Stimulated activated naive CD8-positive, alpha-beta T cell treated with anti-CD3 and anti-CD28 coated beads, Interleukin-15, Interleukin-2, amounts not matched to agents 100 ng/mL and 50 ng/mL, for 24 hours (primary cell): ENCODE measurements at regions not wholly inside any gene's neighbourhood (a gene's known extent, or its start where the extent isn't known, plus 50 kb on each side); places are given as distances from the start of the nearest gene placed in this dataset.
"Not testable (repeated sequence)": the region's sequence is repeated elsewhere in the genome, so short reads cannot be mapped to it uniquely, and the experiment has no call there.

ENCODE experiments used
- H3K27ac Mint-ChIP-seq: one replicate; pipeline ENCODE4 v1.8.0; 2021; ENCODE audit warnings: mild to moderate bottlenecking, mixed read lengths
- H3K27me3 Mint-ChIP-seq: one replicate; pipeline ENCODE4 v1.8.0; 2021; ENCODE audit warnings: mixed read lengths
- H3K36me3 Mint-ChIP-seq: one replicate; pipeline ENCODE4 v1.8.0; 2021; ENCODE audit warnings: low read depth, mixed read lengths
- H3K4me1 Mint-ChIP-seq: one replicate; pipeline ENCODE4 v1.8.0; 2021; ENCODE audit warnings: low read depth, mixed read lengths
- H3K4me3 Mint-ChIP-seq: one replicate; pipeline ENCODE4 v1.8.0; 2021; ENCODE audit warnings: mild to moderate bottlenecking, mixed read lengths
- H3K9me3 Mint-ChIP-seq: one replicate; pipeline ENCODE4 v1.8.0; 2021; ENCODE audit warnings: mixed read lengths

- Mint-ChIP-seq H3K27me3 (no peaks in the 10 kb centered on the region), H3K36me3 (no peaks in the 10 kb centered on the region), H3K4me1 (no peaks in the 10 kb centered on the region), H3K4me3 (no peak overlapping the region), H3K9me3 (peaks cover 12% of the 10 kb centered on the region), H3K27ac (no peak overlapping the region)
Measured at GRCh38 chr9:26535151-26535550, 357.5 kb downstream of the CAAP1 start.

- Mint-ChIP-seq H3K27me3 (no peaks in the 10 kb centered on the region), H3K36me3 (no peaks in the 10 kb centered on the region), H3K9me3 (peaks cover 8% of the 10 kb centered on the region), H3K4me1 (no peaks in the 10 kb centered on the region), H3K4me3 (no peak overlapping the region), H3K27ac (no peak overlapping the region)
Measured at GRCh38 chr9:26530841-26531240, 361.8 kb downstream of the CAAP1 start.

- peaks cover 4% of the 10 kb centered on the region for H3K9me3 Mint-ChIP-seq
- H3K4me3 Mint-ChIP-seq: no peak overlapping the region
- H3K4me1 Mint-ChIP-seq: no peaks in the 10 kb centered on the region
- no peak overlapping the region for H3K27ac Mint-ChIP-seq
- no peaks in the 10 kb centered on the region for H3K36me3 Mint-ChIP-seq
- no peaks in the 10 kb centered on the region for H3K27me3 Mint-ChIP-seq
Measured at GRCh38 chr9:26527931-26528330, 364.7 kb downstream of the CAAP1 start.

GRCh38 chr9:26524267-26524666 is 368.3 kb downstream of the CAAP1 start:
- Mint-ChIP-seq H3K9me3 (peaks cover 5% of the 10 kb centered on the region), H3K36me3 (no peaks in the 10 kb centered on the region)

GRCh38 chr9:26523577-26523976 is 369.0 kb downstream of the CAAP1 start:
- Mint-ChIP-seq H3K4me3 (no peak overlapping the region), H3K27ac (no peak overlapping the region), H3K4me1 (no peaks in the 10 kb centered on the region), H3K36me3 (no peaks in the 10 kb centered on the region), H3K9me3 (peaks cover 5% of the 10 kb centered on the region), H3K27me3 (no peaks in the 10 kb centered on the region)

More at GRCh38 chr9:26524267-26524666, 368.3 kb downstream of the CAAP1 start:
- Mint-ChIP-seq H3K27me3 (no peaks in the 10 kb centered on the region), H3K4me3 (no peak overlapping the region), H3K27ac (no peak overlapping the region), H3K4me1 (no peaks in the 10 kb centered on the region)

GRCh38 chr9:26520141-26520540 is 372.5 kb downstream of the CAAP1 start:
- H3K4me3 Mint-ChIP-seq: no peak overlapping the region
- peaks cover 5% of the 10 kb centered on the region for H3K9me3 Mint-ChIP-seq
- H3K36me3 Mint-ChIP-seq: no peaks in the 10 kb centered on the region
- H3K27me3 Mint-ChIP-seq: no peaks in the 10 kb centered on the region
- H3K27ac Mint-ChIP-seq: no peak overlapping the region
- no peaks in the 10 kb centered on the region for H3K4me1 Mint-ChIP-seq

- Mint-ChIP-seq H3K4me3 (no peak overlapping the region), H3K27ac (no peak overlapping the region), H3K4me1 (no peaks in the 10 kb centered on the region), H3K9me3 (peaks cover 9% of the 10 kb centered on the region), H3K36me3 (no peaks in the 10 kb centered on the region), H3K27me3 (no peaks in the 10 kb centered on the region)
Measured at GRCh38 chr9:26516773-26517343, 375.7 kb downstream of the CAAP1 start.

GRCh38 chr9:26513730-26514129 is 378.9 kb downstream of the CAAP1 start:
- Mint-ChIP-seq H3K9me3 (peaks cover 4% of the 10 kb centered on the region), H3K36me3 (no peaks in the 10 kb centered on the region), H3K27ac (no peak overlapping the region), H3K4me1 (no peaks in the 10 kb centered on the region), H3K27me3 (no peaks in the 10 kb centered on the region), H3K4me3 (no peak overlapping the region)

- Mint-ChIP-seq H3K27me3 (no peaks in the 10 kb centered on the region), H3K4me1 (no peaks in the 10 kb centered on the region), H3K27ac (no peak overlapping the region), H3K4me3 (no peak overlapping the region), H3K9me3 (peaks cover 4% of the 10 kb centered on the region), H3K36me3 (no peaks in the 10 kb centered on the region)
Measured at GRCh38 chr9:26510137-26510536, 382.5 kb downstream of the CAAP1 start.

- H3K4me1 Mint-ChIP-seq: no peaks in the 10 kb centered on the region
- no peak overlapping the region for H3K27ac Mint-ChIP-seq
- H3K36me3 Mint-ChIP-seq: no peaks in the 10 kb centered on the region
- H3K27me3 Mint-ChIP-seq: no peaks in the 10 kb centered on the region
- peaks cover 4% of the 10 kb centered on the region for H3K9me3 Mint-ChIP-seq
- no peak overlapping the region for H3K4me3 Mint-ChIP-seq
Measured at GRCh38 chr9:26508897-26509296, 383.7 kb downstream of the CAAP1 start.

GRCh38 chr9:26504057-26504456 is 388.5 kb downstream of the CAAP1 start:
- H3K9me3 Mint-ChIP-seq: peaks cover 8% of the 10 kb centered on the region
- no peak overlapping the region for H3K4me3 Mint-ChIP-seq
- no peaks in the 10 kb centered on the region for H3K4me1 Mint-ChIP-seq
- no peak overlapping the region for H3K27ac Mint-ChIP-seq
- H3K36me3 Mint-ChIP-seq: no peaks in the 10 kb centered on the region
- H3K27me3 Mint-ChIP-seq: no peaks in the 10 kb centered on the region

GRCh38 chr9:26502311-26502710 is 390.3 kb downstream of the CAAP1 start:
- no peak overlapping the region for H3K4me3 Mint-ChIP-seq
- no peak overlapping the region for H3K27ac Mint-ChIP-seq
- peaks cover 8% of the 10 kb centered on the region for H3K9me3 Mint-ChIP-seq
- no peaks in the 10 kb centered on the region for H3K4me1 Mint-ChIP-seq
- H3K36me3 Mint-ChIP-seq: no peaks in the 10 kb centered on the region
- no peaks in the 10 kb centered on the region for H3K27me3 Mint-ChIP-seq

GRCh38 chr9:26500471-26500870 is 392.1 kb downstream of the CAAP1 start:
- Mint-ChIP-seq H3K4me1 (no peaks in the 10 kb centered on the region), H3K36me3 (no peaks in the 10 kb centered on the region), H3K27ac (no peak overlapping the region), H3K4me3 (no peak overlapping the region), H3K27me3 (no peaks in the 10 kb centered on the region), H3K9me3 (peaks cover 8% of the 10 kb centered on the region)

GRCh38 chr9:26492608-26493521 is 399.7 kb downstream of the CAAP1 start:
- not testable (repeated sequence) for H3K27me3 Mint-ChIP-seq, H3K9me3 Mint-ChIP-seq, H3K4me1 Mint-ChIP-seq, H3K27ac Mint-ChIP-seq, H3K4me3 Mint-ChIP-seq, H3K36me3 Mint-ChIP-seq

- H3K27ac Mint-ChIP-seq, H3K36me3 Mint-ChIP-seq, H3K4me3 Mint-ChIP-seq, H3K9me3 Mint-ChIP-seq, H3K4me1 Mint-ChIP-seq, H3K27me3 Mint-ChIP-seq: not testable (repeated sequence)
Measured at GRCh38 chr9:26491922-26492607, 400.5 kb downstream of the CAAP1 start.
